OCI-LY3 (cell line): ENCODE measurements at regions not wholly inside any gene's neighbourhood (a gene's known extent, or its start where the extent isn't known, plus 50 kb on each side); places are given as distances from the start of the nearest gene placed in this dataset.

ENCODE experiments used
- H2AFZ ChIP-seq: fragments of 200-600, 300-600 bp; shearing (Covaris generic); 2 replicates; pipeline ENCODE4 v1.6.0; 2014; ENCODE audit warnings: antibody characterized with exemption, low read depth, low read length
- H3K27ac ChIP-seq: fragments of 200-600, 300-600 bp; sonication (generic); 2 replicates; pipeline ENCODE4 v1.5.1; 2014; ENCODE audit warnings: mild to moderate bottlenecking, low read length, moderate library complexity, mixed read lengths
- H3K27me3 ChIP-seq: fragments of 200-600, 300-600 bp; sonication (generic); 2 replicates; pipeline ENCODE4 v1.6.1; 2014; ENCODE audit warnings: low read depth, low read length, mixed read lengths
- H3K36me3 ChIP-seq: fragments of 200-600, 300-600 bp; sonication (generic); replicated peaks from 2 replicates; pipeline ENCODE3; 2014; ENCODE audit warnings: low read depth, low read length, mixed read lengths
- H3K4me1 ChIP-seq: fragments of 300-600, 200-600 bp; sonication (generic); 2 replicates; pipeline ENCODE4 v1.6.1; 2014; ENCODE audit warnings: low read length, mixed read lengths
- H3K4me2 ChIP-seq: fragments of 200-600, 300-600 bp; sonication (generic); 2 replicates; pipeline ENCODE4 v1.6.1; 2014; ENCODE audit warnings: low read length, mixed read lengths
- H3K4me3 ChIP-seq: fragments of 300-600, 200-600 bp; sonication (generic); 2 replicates; pipeline ENCODE4 v1.5.1; 2014; ENCODE audit warnings: antibody characterized with exemption, mild to moderate bottlenecking, low read length, moderate library complexity
- H3K79me2 ChIP-seq: fragments of 300-600, 200-600 bp; shearing (Covaris generic); 2 replicates; pipeline ENCODE4 v1.6.1; 2014; ENCODE audit warnings: mild to moderate bottlenecking, low read length, mixed read lengths
- H3K9ac ChIP-seq: fragments of 300-600, 200-600 bp; shearing (Covaris generic); 2 replicates; pipeline ENCODE4 v1.6.0; 2014; ENCODE audit warnings: mild to moderate bottlenecking, low read length, moderate library complexity
- H3K9me3 ChIP-seq: fragments of 200-600, 300-600 bp; shearing (Covaris generic); 2 replicates; pipeline ENCODE4 v1.6.1; 2014; ENCODE audit warnings: low read length, mixed read lengths; ENCODE audit not compliant: insufficient read depth
- H4K20me1 ChIP-seq: fragments of 200-600, 300-600 bp; sonication (generic); 2 replicates; pipeline ENCODE4 v1.6.1; 2016; ENCODE audit warnings: low read length, mixed read lengths; ENCODE audit not compliant: insufficient read depth
- EZH2phosphoT487 ChIP-seq: fragments of 200-600 bp; shearing (Covaris generic); IDR thresholded peaks from 2 replicates; pipeline ENCODE4 v1.6.1; 2018; ENCODE audit warnings: antibody characterized with exemption, mixed run types, low read depth
- TF ChIP-seq, protein P1 (sequence below): fragments of 200-600, 300-600 bp; sonication (generic); IDR thresholded peaks from 2 replicates; pipeline ENCODE4 v1.5.1; 2014; ENCODE audit warnings: antibody characterized with exemption, low read length, low read depth

DNA sequence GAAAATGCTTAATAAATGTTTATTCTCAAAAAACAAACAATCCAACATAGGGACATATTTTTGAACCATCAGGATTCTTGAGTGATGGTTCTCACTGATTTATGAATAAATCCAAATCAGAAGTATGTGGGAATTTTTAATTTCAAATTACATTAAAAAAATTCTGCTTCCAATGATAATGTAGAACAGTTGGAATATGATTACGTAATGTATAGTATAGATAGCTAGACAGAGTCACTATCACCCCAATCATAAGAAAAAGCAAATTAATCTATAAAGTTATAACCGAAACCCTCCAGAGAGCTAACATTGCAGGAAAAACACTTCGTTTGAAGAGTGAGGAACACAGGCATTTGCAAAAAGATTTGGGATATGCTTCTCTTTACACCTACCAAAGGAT, 1600.6 kb upstream of the B3GALT2 start:
- Histone ChIP-seq H4K20me1 (no peaks in the 10 kb centered on the region), H3K4me2 (no peak overlapping the region), H3K9ac (no peak overlapping the region), H3K27me3 (no peaks in the 10 kb centered on the region), H3K9me3 (peaks cover 3% of the 10 kb centered on the region; the same call in 1 of the 2 replicates), H3K4me1 (no peaks in the 10 kb centered on the region), H3K79me2 (no peaks in the 10 kb centered on the region), H3K27ac (no peak overlapping the region), H3K36me3 (no peaks in the 10 kb centered on the region), H2AFZ (no peak overlapping the region), H3K4me3 (no peak overlapping the region)
- TF ChIP-seq, protein P1, sequence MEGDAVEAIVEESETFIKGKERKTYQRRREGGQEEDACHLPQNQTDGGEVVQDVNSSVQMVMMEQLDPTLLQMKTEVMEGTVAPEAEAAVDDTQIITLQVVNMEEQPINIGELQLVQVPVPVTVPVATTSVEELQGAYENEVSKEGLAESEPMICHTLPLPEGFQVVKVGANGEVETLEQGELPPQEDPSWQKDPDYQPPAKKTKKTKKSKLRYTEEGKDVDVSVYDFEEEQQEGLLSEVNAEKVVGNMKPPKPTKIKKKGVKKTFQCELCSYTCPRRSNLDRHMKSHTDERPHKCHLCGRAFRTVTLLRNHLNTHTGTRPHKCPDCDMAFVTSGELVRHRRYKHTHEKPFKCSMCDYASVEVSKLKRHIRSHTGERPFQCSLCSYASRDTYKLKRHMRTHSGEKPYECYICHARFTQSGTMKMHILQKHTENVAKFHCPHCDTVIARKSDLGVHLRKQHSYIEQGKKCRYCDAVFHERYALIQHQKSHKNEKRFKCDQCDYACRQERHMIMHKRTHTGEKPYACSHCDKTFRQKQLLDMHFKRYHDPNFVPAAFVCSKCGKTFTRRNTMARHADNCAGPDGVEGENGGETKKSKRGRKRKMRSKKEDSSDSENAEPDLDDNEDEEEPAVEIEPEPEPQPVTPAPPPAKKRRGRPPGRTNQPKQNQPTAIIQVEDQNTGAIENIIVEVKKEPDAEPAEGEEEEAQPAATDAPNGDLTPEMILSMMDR, result no peak
- no peak for TF ChIP-seq EZH2phosphoT487

DNA sequence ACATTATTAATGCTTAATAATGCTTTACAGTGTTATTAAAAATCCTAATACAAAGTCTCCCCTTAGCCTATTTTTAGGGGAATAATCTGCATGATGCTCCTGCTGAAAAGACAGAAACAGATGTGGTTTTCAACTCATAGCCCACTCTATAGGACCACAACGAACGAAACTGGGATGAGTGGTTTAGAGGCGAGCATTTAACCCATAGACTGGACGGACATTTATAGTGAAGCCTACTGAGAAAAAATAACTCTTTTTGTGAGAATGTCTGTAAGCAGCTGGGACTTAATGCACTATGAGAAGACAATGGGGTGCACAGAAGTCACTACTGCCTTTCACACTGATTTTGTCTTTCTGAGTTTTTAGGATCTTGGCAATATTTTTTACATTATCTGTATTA, 1599.6 kb upstream of the B3GALT2 start:
- Histone ChIP-seq H3K4me3 (no peak overlapping the region), H3K27me3 (no peaks in the 10 kb centered on the region), H3K9me3 (no peaks in the 10 kb centered on the region), H2AFZ (no peak overlapping the region), H3K79me2 (no peaks in the 10 kb centered on the region), H3K36me3 (no peaks in the 10 kb centered on the region), H3K4me1 (no peaks in the 10 kb centered on the region), H4K20me1 (no peaks in the 10 kb centered on the region), H3K4me2 (no peak overlapping the region), H3K9ac (no peak overlapping the region), H3K27ac (no peak overlapping the region)
- TF ChIP-seq, protein P1, result no peak
- TF ChIP-seq EZH2phosphoT487, result no peak

DNA sequence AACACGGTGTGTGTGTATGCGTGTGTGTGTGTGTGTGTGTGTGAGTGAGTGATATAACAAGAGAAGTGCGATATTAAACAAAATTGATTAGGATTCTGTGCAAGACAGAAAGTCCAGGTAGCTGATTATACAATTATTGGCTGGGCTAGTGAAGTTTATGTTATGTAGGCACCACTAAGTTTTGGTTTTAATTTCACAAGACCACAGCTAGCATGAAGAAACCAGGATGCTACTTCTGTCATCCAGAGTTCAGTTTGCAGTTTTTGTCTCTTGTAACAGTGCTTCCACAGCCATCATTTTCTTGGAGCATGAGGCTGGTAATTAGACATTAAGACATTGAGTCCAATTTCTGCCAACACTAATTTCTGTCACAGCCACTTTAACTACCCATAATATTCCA, 1590.2 kb upstream of the B3GALT2 start:
- Histone ChIP-seq H3K79me2 (no peaks in the 10 kb centered on the region), H3K27ac (no peak overlapping the region), H2AFZ (no peak overlapping the region), H3K4me3 (no peak overlapping the region), H3K27me3 (no peaks in the 10 kb centered on the region), H3K36me3 (no peaks in the 10 kb centered on the region), H3K9me3 (no peaks in the 10 kb centered on the region), H4K20me1 (no peaks in the 10 kb centered on the region), H3K9ac (no peak overlapping the region), H3K4me2 (no peak overlapping the region), H3K4me1 (no peaks in the 10 kb centered on the region)
- TF ChIP-seq EZH2phosphoT487, result no peak
- TF ChIP-seq, protein P1, result no peak

DNA sequence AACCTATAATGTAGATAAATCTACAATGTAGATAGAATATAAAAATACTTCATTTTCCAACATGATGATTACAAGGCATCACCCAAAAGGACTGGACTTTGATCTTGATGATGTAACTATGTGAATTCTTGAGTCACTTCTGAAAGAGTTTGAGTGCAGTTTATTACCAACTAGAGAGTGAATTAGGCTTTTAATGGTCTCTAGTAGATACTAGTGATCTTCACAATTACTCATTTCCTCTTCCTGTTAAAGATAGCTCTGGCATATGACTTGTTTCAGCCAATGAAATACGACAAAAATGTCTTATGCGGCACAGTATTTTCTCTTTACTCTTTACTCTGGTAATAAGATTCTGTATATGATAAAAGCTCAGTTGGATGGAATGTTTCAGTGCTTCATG, 1588.1 kb upstream of the B3GALT2 start:
- H2AFZ ChIP-seq, result no peak overlapping the region

More for the DNA sequence above, 1588.1 kb upstream of the B3GALT2 start:
- Histone ChIP-seq H3K4me2 (no peak overlapping the region), H4K20me1 (no peaks in the 10 kb centered on the region), H3K4me1 (no peaks in the 10 kb centered on the region), H3K79me2 (no peaks in the 10 kb centered on the region), H3K9me3 (no peaks in the 10 kb centered on the region), H3K36me3 (no peaks in the 10 kb centered on the region), H3K27ac (no peak overlapping the region), H3K4me3 (no peak overlapping the region), H3K9ac (no peak overlapping the region), H3K27me3 (no peaks in the 10 kb centered on the region)
- TF ChIP-seq EZH2phosphoT487, result no peak
- TF ChIP-seq, protein P1, result no peak
